IPS-20b (cell line): ENCODE measurements at regions not wholly inside any gene's neighbourhood (a gene's known extent, or its start where the extent isn't known, plus 50 kb on each side); places are given as distances from the start of the nearest gene placed in this dataset.

ENCODE experiments used
- H3K27ac ChIP-seq: one replicate; pipeline ENCODE4 v1.5.1; 2013; ENCODE audit warnings: low read length
- H3K27me3 ChIP-seq: 2 replicates; pipeline ENCODE4 v1.6.1; 2013; ENCODE audit warnings: mild to moderate bottlenecking, low read length, inconsistent platforms; ENCODE audit not compliant: insufficient read depth
- H3K36me3 ChIP-seq: 2 replicates; pipeline ENCODE4 v1.6.1; 2013; ENCODE audit warnings: low read depth, mild to moderate bottlenecking, inconsistent platforms, low read length, moderate library complexity; ENCODE audit not compliant: insufficient read depth
- H3K4me1 ChIP-seq: 2 replicates; pipeline ENCODE4 v1.6.1; 2013; ENCODE audit warnings: mild to moderate bottlenecking, control low read depth, inconsistent platforms, low read length, moderate library complexity; ENCODE audit not compliant: insufficient read depth
- H3K4me3 ChIP-seq: 2 replicates; pipeline ENCODE4 v1.5.1; 2013; ENCODE audit warnings: mild to moderate bottlenecking, low read length, inconsistent platforms
- H3K9ac ChIP-seq: 2 replicates; pipeline ENCODE4 v1.6.1; 2013; ENCODE audit warnings: low read depth, mild to moderate bottlenecking, inconsistent platforms, low read length, moderate library complexity
- H3K9me3 ChIP-seq: 2 replicates; pipeline ENCODE4 v1.6.1; 2013; ENCODE audit warnings: mild to moderate bottlenecking, low read depth, low read length, inconsistent platforms; ENCODE audit not compliant: insufficient read depth

GRCh38 chr4:30917946-30918345 lies 197.8 kb downstream of the PCDH7 start:
- Histone ChIP-seq H3K4me3 (peak overlapping the region; percentile 45; the same call in 1 of the 2 replicates), H3K36me3 (no peaks in the 10 kb centered on the region), H3K9me3 (no peaks in the 10 kb centered on the region), H3K27me3 (no peaks in the 10 kb centered on the region), H3K4me1 (peaks cover 31% of the 10 kb centered on the region; the same call in 1 of the 2 replicates), H3K27ac (no peak overlapping the region), H3K9ac (peak overlapping the region; percentile 1; the same call in 1 of the 2 replicates)

- Histone ChIP-seq H3K9me3 (no peaks in the 10 kb centered on the region), H3K9ac (no peak overlapping the region), H3K4me1 (peaks cover 31% of the 10 kb centered on the region; the same call in 1 of the 2 replicates), H3K36me3 (no peaks in the 10 kb centered on the region), H3K27ac (no peak overlapping the region), H3K27me3 (no peaks in the 10 kb centered on the region), H3K4me3 (no peak overlapping the region)
Observed at GRCh38 chr4:30919458-30919857, 199.3 kb downstream of the PCDH7 start.

GRCh38 chr4:30920043-30920442 lies 199.9 kb downstream of the PCDH7 start:
- Histone ChIP-seq H3K36me3 (no peaks in the 10 kb centered on the region), H3K9me3 (no peaks in the 10 kb centered on the region), H3K27ac (no peak overlapping the region), H3K27me3 (no peaks in the 10 kb centered on the region), H3K4me1 (peaks cover 31% of the 10 kb centered on the region; the same call in 1 of the 2 replicates), H3K4me3 (no peak overlapping the region), H3K9ac (no peak overlapping the region)

GRCh38 chr4:30922625-30923024 lies 202.5 kb downstream of the PCDH7 start:
- Histone ChIP-seq H3K9me3 (no peaks in the 10 kb centered on the region), H3K9ac (no peak overlapping the region), H3K4me1 (peaks cover 25% of the 10 kb centered on the region; the same call in 1 of the 2 replicates), H3K27ac (no peak overlapping the region), H3K4me3 (no peak overlapping the region), H3K27me3 (no peaks in the 10 kb centered on the region), H3K36me3 (no peaks in the 10 kb centered on the region)

GRCh38 chr4:30924495-30924894 lies 204.3 kb downstream of the PCDH7 start:
- Histone ChIP-seq H3K4me3 (no peak overlapping the region), H3K36me3 (no peaks in the 10 kb centered on the region), H3K27ac (no peak overlapping the region)

GRCh38 chr4:30929649-30930048 lies 209.5 kb downstream of the PCDH7 start:
- no peak overlapping the region for H3K4me3 ChIP-seq
- H3K36me3 ChIP-seq = no peaks in the 10 kb centered on the region
- no peak overlapping the region for H3K9ac ChIP-seq
- H3K27me3 ChIP-seq = no peaks in the 10 kb centered on the region
- no peaks in the 10 kb centered on the region for H3K9me3 ChIP-seq
- H3K4me1 ChIP-seq = peaks cover 2% of the 10 kb centered on the region; the same call in 1 of the 2 replicates
- H3K27ac ChIP-seq = no peak overlapping the region

More at GRCh38 chr4:30924495-30924894, 204.3 kb downstream of the PCDH7 start:
- no peaks in the 10 kb centered on the region for H3K27me3 ChIP-seq
- H3K9me3 ChIP-seq = no peaks in the 10 kb centered on the region
- peaks cover 13% of the 10 kb centered on the region; the same call in 1 of the 2 replicates for H3K4me1 ChIP-seq
- H3K9ac ChIP-seq = no peak overlapping the region

- no peak overlapping the region for H3K4me3 ChIP-seq
- no peaks in the 10 kb centered on the region for H3K36me3 ChIP-seq
- H3K9ac ChIP-seq = no peak overlapping the region
- H3K27me3 ChIP-seq = no peaks in the 10 kb centered on the region
- no peaks in the 10 kb centered on the region for H3K9me3 ChIP-seq
- no peak overlapping the region for H3K27ac ChIP-seq
- peaks cover 2% of the 10 kb centered on the region; the same call in 1 of the 2 replicates for H3K4me1 ChIP-seq
Observed at GRCh38 chr4:30930276-30930675, 210.1 kb downstream of the PCDH7 start.

GRCh38 chr4:30932581-30932980 lies 212.4 kb downstream of the PCDH7 start:
- Histone ChIP-seq H3K4me1 (no peaks in the 10 kb centered on the region), H3K4me3 (no peak overlapping the region), H3K27ac (no peak overlapping the region), H3K27me3 (no peaks in the 10 kb centered on the region), H3K36me3 (no peaks in the 10 kb centered on the region), H3K9ac (no peak overlapping the region), H3K9me3 (no peaks in the 10 kb centered on the region)

- no peaks in the 10 kb centered on the region for H3K36me3 ChIP-seq
- peaks cover 3% of the 10 kb centered on the region; the same call in 1 of the 2 replicates for H3K4me1 ChIP-seq
- no peaks in the 10 kb centered on the region for H3K9me3 ChIP-seq
Observed at GRCh38 chr4:30939069-30939468, 218.9 kb downstream of the PCDH7 start.

GRCh38 chr4:30939684-30940083 lies 219.5 kb downstream of the PCDH7 start:
- H3K9me3 ChIP-seq = no peaks in the 10 kb centered on the region
- H3K4me3 ChIP-seq = no peak overlapping the region
- H3K4me1 ChIP-seq = peaks cover 3% of the 10 kb centered on the region; the same call in 1 of the 2 replicates
- H3K27me3 ChIP-seq = no peaks in the 10 kb centered on the region
- H3K9ac ChIP-seq = no peak overlapping the region
- H3K36me3 ChIP-seq = no peaks in the 10 kb centered on the region
- H3K27ac ChIP-seq = no peak overlapping the region

More at GRCh38 chr4:30939069-30939468, 218.9 kb downstream of the PCDH7 start:
- no peaks in the 10 kb centered on the region for H3K27me3 ChIP-seq
- H3K4me3 ChIP-seq = no peak overlapping the region
- no peak overlapping the region for H3K9ac ChIP-seq
- H3K27ac ChIP-seq = no peak overlapping the region

GRCh38 chr4:30941641-30942040 lies 221.5 kb downstream of the PCDH7 start:
- H3K27ac ChIP-seq = no peak overlapping the region
- H3K9ac ChIP-seq = no peak overlapping the region
- no peak overlapping the region for H3K4me3 ChIP-seq
- H3K4me1 ChIP-seq = peaks cover 3% of the 10 kb centered on the region; the same call in 1 of the 2 replicates
- no peaks in the 10 kb centered on the region for H3K27me3 ChIP-seq
- H3K36me3 ChIP-seq = no peaks in the 10 kb centered on the region
- H3K9me3 ChIP-seq = no peaks in the 10 kb centered on the region

- Histone ChIP-seq H3K27ac (no peak overlapping the region), H3K9ac (no peak overlapping the region), H3K9me3 (no peaks in the 10 kb centered on the region), H3K27me3 (no peaks in the 10 kb centered on the region), H3K4me3 (no peak overlapping the region), H3K4me1 (peaks cover 3% of the 10 kb centered on the region; the same call in 1 of the 2 replicates), H3K36me3 (no peaks in the 10 kb centered on the region)
Observed at GRCh38 chr4:30943356-30943755, 223.2 kb downstream of the PCDH7 start.
